ENCODE measurements at regions not wholly inside any gene's neighbourhood (a gene's known extent, or its start where the extent isn't known, plus 50 kb on each side); places are given as distances from the start of the nearest gene placed in this dataset.

DNA sequence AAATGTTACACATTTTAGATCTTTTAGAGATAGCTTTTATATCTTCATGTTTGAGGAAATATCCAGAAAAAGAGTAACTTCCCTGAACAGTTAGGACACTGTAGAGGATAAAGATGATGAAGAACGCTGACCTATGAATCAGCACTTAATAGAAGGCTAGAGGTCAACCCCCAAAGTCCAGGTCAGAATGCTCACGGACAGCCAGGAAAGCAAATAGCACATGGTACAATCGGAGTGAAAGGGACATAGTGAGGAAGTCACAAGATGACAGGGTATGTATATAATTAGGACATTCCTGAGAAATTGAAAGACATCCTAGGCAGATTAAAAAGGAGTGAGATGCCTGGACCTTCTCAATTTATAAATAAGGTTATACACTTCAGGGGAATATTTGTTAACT lies 55.1 kb upstream of the CNTNAP4 start:
- no peak overlapping the region for H3K27ac ChIP-seq (ENCODE audit: low read length)
- no peak overlapping the region for H3K4me3 ChIP-seq (ENCODE audit: low read length)
- H3K9me3 ChIP-seq (ENCODE audit: insufficient read depth, low read length): no peaks in the 10 kb centered on the region
- H3K4me1 ChIP-seq (ENCODE audit: low read length): no peaks in the 10 kb centered on the region
- H2AFZ ChIP-seq (ENCODE audit: low read depth, low read length): no peak overlapping the region
- no peak for TF ChIP-seq EZH2phosphoT487 (IDR thresholded peaks at IDR 0.05; ENCODE audit: low read depth)
- TF ChIP-seq, protein P1, sequence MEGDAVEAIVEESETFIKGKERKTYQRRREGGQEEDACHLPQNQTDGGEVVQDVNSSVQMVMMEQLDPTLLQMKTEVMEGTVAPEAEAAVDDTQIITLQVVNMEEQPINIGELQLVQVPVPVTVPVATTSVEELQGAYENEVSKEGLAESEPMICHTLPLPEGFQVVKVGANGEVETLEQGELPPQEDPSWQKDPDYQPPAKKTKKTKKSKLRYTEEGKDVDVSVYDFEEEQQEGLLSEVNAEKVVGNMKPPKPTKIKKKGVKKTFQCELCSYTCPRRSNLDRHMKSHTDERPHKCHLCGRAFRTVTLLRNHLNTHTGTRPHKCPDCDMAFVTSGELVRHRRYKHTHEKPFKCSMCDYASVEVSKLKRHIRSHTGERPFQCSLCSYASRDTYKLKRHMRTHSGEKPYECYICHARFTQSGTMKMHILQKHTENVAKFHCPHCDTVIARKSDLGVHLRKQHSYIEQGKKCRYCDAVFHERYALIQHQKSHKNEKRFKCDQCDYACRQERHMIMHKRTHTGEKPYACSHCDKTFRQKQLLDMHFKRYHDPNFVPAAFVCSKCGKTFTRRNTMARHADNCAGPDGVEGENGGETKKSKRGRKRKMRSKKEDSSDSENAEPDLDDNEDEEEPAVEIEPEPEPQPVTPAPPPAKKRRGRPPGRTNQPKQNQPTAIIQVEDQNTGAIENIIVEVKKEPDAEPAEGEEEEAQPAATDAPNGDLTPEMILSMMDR (IDR thresholded peaks at IDR 0.05; ENCODE audit: low read depth, low read length): no peak
- H3K36me3 ChIP-seq (replicated peaks; ENCODE audit: low read depth, low read length): no peaks in the 10 kb centered on the region
- no peak overlapping the region for H3K9ac ChIP-seq (ENCODE audit: low read length)
- no peaks in the 10 kb centered on the region for H3K79me2 ChIP-seq (ENCODE audit: low read length)
- H3K4me2 ChIP-seq (ENCODE audit: low read length): no peak overlapping the region
- no peaks in the 10 kb centered on the region for H4K20me1 ChIP-seq (ENCODE audit: insufficient read depth, low read length)
- no peaks in the 10 kb centered on the region for H3K27me3 ChIP-seq (ENCODE audit: low read depth, low read length)

DNA sequence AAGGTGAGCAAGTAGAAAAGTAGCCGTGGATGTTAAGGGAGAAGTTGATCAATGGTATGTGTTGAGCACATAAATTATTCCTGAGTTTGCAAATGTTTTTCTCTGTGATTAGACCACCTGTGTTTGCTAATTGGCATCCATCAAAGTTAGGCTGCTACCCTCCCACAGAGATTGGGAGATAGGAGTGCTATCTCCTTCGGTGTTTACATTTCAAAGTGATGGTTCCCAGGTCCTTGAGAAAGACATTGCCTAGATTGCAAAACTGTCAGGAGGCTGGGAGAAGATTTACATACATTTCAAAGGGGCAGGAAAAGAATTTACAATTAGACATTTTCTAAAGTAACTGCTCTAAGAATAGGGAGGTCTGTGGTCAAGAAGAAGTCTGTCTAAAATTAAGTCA lies 54.3 kb upstream of the CNTNAP4 start:
- Histone ChIP-seq H2AFZ (ENCODE audit: low read depth, low read length) (no peak overlapping the region), H3K9me3 (ENCODE audit: insufficient read depth, low read length) (no peaks in the 10 kb centered on the region), H4K20me1 (ENCODE audit: insufficient read depth, low read length) (no peaks in the 10 kb centered on the region), H3K36me3 (replicated peaks; ENCODE audit: low read depth, low read length) (no peaks in the 10 kb centered on the region), H3K4me3 (ENCODE audit: low read length) (no peak overlapping the region), H3K9ac (ENCODE audit: low read length) (no peak overlapping the region), H3K27ac (ENCODE audit: low read length) (no peak overlapping the region), H3K79me2 (ENCODE audit: low read length) (no peaks in the 10 kb centered on the region), H3K4me2 (ENCODE audit: low read length) (no peak overlapping the region), H3K4me1 (ENCODE audit: low read length) (no peaks in the 10 kb centered on the region), H3K27me3 (ENCODE audit: low read depth, low read length) (no peaks in the 10 kb centered on the region)
- TF ChIP-seq, protein P1 (IDR thresholded peaks at IDR 0.05; ENCODE audit: low read depth, low read length): no peak
- no peak for TF ChIP-seq EZH2phosphoT487 (IDR thresholded peaks at IDR 0.05; ENCODE audit: low read depth)

DNA sequence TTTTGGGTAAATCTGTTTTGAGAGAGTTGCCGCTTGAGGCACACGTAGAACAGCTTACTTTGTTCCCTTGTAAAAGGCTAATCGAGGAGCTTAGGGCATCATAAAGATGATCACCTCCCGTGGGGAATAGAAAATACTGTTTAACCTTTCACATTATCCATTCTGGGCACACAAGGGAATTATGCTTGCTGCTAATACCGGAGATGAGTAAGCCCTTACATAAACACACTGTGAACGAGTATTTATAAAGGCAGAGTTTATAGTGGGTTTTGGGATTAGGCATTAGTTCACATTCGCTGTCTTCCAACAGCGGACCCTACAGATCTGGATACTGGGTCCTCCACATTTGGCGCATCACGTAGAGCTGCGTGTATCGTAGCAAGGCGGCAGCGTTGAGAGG lies 51.2 kb upstream of the CNTNAP4 start:
- Histone ChIP-seq H2AFZ (ENCODE audit: low read depth, low read length) (no peak overlapping the region), H3K4me3 (ENCODE audit: low read length) (no peak overlapping the region), H3K4me2 (ENCODE audit: low read length) (no peak overlapping the region), H4K20me1 (ENCODE audit: insufficient read depth, low read length) (no peaks in the 10 kb centered on the region), H3K9me3 (ENCODE audit: insufficient read depth, low read length) (no peaks in the 10 kb centered on the region), H3K36me3 (replicated peaks; ENCODE audit: low read depth, low read length) (no peaks in the 10 kb centered on the region), H3K79me2 (ENCODE audit: low read length) (no peaks in the 10 kb centered on the region), H3K27me3 (ENCODE audit: low read depth, low read length) (no peaks in the 10 kb centered on the region), H3K9ac (ENCODE audit: low read length) (no peak overlapping the region), H3K27ac (ENCODE audit: low read length) (no peak overlapping the region), H3K4me1 (ENCODE audit: low read length) (no peaks in the 10 kb centered on the region)
- TF ChIP-seq EZH2phosphoT487 (IDR thresholded peaks at IDR 0.05; ENCODE audit: low read depth): no peak
- TF ChIP-seq, protein P1 (IDR thresholded peaks at IDR 0.05; ENCODE audit: low read depth, low read length): no peak

DNA sequence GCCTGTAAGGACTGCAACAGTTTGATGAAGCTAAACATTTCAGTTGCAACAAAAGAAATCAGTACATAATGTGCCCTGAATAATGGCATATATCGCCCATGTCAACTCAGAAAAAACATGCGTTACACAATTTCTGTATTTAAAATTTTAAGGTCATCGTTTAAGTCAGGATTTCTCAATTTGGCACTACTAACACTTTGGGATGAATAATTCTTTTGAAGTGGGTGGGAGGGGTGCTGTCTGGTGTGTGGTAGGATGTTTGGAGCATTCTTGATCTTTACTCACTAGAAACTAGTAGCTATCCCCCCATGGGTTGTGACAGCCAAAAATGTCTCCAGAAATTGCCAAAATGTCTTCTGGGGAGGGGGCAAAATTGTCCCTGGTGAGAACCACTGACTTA lies 50.7 kb upstream of the CNTNAP4 start:
- no peaks in the 10 kb centered on the region for H3K36me3 ChIP-seq (replicated peaks; ENCODE audit: low read depth, low read length)
- H2AFZ ChIP-seq (ENCODE audit: low read depth, low read length): no peak overlapping the region
- TF ChIP-seq EZH2phosphoT487 (IDR thresholded peaks at IDR 0.05; ENCODE audit: low read depth): no peak
- TF ChIP-seq, protein P1 (IDR thresholded peaks at IDR 0.05; ENCODE audit: low read depth, low read length): no peak
- H4K20me1 ChIP-seq (ENCODE audit: insufficient read depth, low read length): no peaks in the 10 kb centered on the region
- no peak overlapping the region for H3K9ac ChIP-seq (ENCODE audit: low read length)
- H3K27ac ChIP-seq (ENCODE audit: low read length): no peak overlapping the region
- H3K79me2 ChIP-seq (ENCODE audit: low read length): no peaks in the 10 kb centered on the region
- H3K9me3 ChIP-seq (ENCODE audit: insufficient read depth, low read length): no peaks in the 10 kb centered on the region
- no peak overlapping the region for H3K4me3 ChIP-seq (ENCODE audit: low read length)
- H3K27me3 ChIP-seq (ENCODE audit: low read depth, low read length): no peaks in the 10 kb centered on the region
- H3K4me1 ChIP-seq (ENCODE audit: low read length): no peaks in the 10 kb centered on the region
- no peak overlapping the region for H3K4me2 ChIP-seq (ENCODE audit: low read length)

Data from OCI-LY3 (cell line).